ENCODE measurements at regions not wholly inside any gene's neighbourhood (a gene's known extent, or its start where the extent isn't known, plus 50 kb on each side); places are given as distances from the start of the nearest gene placed in this dataset.

- TF ChIP-seq L3MBTL2 (conservative IDR thresholded peaks at IDR 0.05) (no peak), SP1 (IDR thresholded peaks at IDR 0.05) (no peak), FOXM1 (IDR thresholded peaks at IDR 0.05; ENCODE audit: borderline replicate concordance) (no peak)
Measured at GRCh38 chr6:71585472-71585871, 296.9 kb downstream of the OGFRL1 start.
